HL-60 (cell line): ENCODE measurements at regions not wholly inside any gene's neighbourhood (a gene's known extent, or its start where the extent isn't known, plus 50 kb on each side); places are given as distances from the start of the nearest gene placed in this dataset.

Experiments used
- TF ChIP-seq, protein P1 (sequence below): IDR thresholded peaks from one replicate; pipeline ENCODE4 v1.5.1; 2011; ENCODE audit warnings: low read length, control low read depth, inconsistent platforms; ENCODE audit not compliant: insufficient read depth
- TF ChIP-seq, protein P2 (sequence below): IDR thresholded peaks from 2 replicates; pipeline ENCODE4 v1.6.1; 2012; ENCODE audit warnings: low read depth; ENCODE audit not compliant: insufficient replicate concordance

DNA sequence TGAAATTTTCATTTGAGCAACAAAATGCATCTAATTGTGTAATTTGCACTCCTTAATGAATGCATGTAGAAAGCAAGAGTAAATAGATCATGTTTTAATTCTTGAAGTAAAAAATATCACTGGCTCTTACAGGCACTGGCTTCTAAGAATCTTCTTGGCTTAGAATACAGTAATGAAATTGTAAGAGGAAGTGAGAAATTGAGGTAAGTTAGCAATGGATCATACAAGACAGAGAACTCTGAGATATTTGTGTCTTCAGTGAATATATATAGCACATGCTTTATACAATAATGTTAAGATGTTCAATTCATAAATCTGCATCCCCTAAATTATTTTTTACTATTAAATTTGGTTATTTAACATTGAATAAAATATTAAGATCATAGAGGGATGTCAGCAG is 465.0 kb downstream of the CNTN3 start:
- TF ChIP-seq, protein P1, sequence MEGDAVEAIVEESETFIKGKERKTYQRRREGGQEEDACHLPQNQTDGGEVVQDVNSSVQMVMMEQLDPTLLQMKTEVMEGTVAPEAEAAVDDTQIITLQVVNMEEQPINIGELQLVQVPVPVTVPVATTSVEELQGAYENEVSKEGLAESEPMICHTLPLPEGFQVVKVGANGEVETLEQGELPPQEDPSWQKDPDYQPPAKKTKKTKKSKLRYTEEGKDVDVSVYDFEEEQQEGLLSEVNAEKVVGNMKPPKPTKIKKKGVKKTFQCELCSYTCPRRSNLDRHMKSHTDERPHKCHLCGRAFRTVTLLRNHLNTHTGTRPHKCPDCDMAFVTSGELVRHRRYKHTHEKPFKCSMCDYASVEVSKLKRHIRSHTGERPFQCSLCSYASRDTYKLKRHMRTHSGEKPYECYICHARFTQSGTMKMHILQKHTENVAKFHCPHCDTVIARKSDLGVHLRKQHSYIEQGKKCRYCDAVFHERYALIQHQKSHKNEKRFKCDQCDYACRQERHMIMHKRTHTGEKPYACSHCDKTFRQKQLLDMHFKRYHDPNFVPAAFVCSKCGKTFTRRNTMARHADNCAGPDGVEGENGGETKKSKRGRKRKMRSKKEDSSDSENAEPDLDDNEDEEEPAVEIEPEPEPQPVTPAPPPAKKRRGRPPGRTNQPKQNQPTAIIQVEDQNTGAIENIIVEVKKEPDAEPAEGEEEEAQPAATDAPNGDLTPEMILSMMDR: no peak
- TF ChIP-seq, protein P2, sequence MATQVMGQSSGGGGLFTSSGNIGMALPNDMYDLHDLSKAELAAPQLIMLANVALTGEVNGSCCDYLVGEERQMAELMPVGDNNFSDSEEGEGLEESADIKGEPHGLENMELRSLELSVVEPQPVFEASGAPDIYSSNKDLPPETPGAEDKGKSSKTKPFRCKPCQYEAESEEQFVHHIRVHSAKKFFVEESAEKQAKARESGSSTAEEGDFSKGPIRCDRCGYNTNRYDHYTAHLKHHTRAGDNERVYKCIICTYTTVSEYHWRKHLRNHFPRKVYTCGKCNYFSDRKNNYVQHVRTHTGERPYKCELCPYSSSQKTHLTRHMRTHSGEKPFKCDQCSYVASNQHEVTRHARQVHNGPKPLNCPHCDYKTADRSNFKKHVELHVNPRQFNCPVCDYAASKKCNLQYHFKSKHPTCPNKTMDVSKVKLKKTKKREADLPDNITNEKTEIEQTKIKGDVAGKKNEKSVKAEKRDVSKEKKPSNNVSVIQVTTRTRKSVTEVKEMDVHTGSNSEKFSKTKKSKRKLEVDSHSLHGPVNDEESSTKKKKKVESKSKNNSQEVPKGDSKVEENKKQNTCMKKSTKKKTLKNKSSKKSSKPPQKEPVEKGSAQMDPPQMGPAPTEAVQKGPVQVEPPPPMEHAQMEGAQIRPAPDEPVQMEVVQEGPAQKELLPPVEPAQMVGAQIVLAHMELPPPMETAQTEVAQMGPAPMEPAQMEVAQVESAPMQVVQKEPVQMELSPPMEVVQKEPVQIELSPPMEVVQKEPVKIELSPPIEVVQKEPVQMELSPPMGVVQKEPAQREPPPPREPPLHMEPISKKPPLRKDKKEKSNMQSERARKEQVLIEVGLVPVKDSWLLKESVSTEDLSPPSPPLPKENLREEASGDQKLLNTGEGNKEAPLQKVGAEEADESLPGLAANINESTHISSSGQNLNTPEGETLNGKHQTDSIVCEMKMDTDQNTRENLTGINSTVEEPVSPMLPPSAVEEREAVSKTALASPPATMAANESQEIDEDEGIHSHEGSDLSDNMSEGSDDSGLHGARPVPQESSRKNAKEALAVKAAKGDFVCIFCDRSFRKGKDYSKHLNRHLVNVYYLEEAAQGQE: no peak
